H1 (cell line): ENCODE measurements at regions not wholly inside any gene's neighbourhood (a gene's known extent, or its start where the extent isn't known, plus 50 kb on each side); places are given as distances from the start of the nearest gene placed in this dataset.

Experiments
- CHD1 ChIP-seq: IDR thresholded peaks from 2 replicates; pipeline ENCODE4 v1.6.1; 2012; ENCODE audit warnings: low read depth, low read length, improper control_type of control experiment
- CTCF ChIP-seq, 3 experiments: IDR thresholded peaks; 1 replicate in 2 of 3; 2 replicates in 1 of 3; pipeline versions ENCODE4 v1.5.1 to v1.6.1; 2011; ENCODE audit warnings: low read length in 3 of 3, mild to moderate bottlenecking in 3 of 3, inconsistent platforms in 2 of 3, low read depth in 1 of 3, moderate library complexity in 1 of 3; ENCODE audit not compliant: insufficient read depth in 1 of 3; ENCODE audit errors: control extremely low read depth in 1 of 3
- EGR1 ChIP-seq: IDR thresholded peaks from 2 replicates; pipeline ENCODE4 v1.6.1; 2011; ENCODE audit warnings: low read depth, low read length, borderline replicate concordance
- EZH2 ChIP-seq: fragments of 200-600 bp; sonication (generic); IDR thresholded peaks from 2 replicates; pipeline ENCODE4 v1.7.1; 2012; ENCODE audit warnings: low read depth, mild to moderate bottlenecking, moderate library complexity, low read length, inconsistent platforms; ENCODE audit not compliant: severe bottlenecking
- POLR2A ChIP-seq, 2 experiments: IDR thresholded peaks; 1 replicate in 1 of 2; 2 replicates in 1 of 2; pipeline ENCODE4 v1.6.1; 2011; ENCODE audit warnings: low read depth in 2 of 2, low read length in 2 of 2, mild to moderate bottlenecking in 2 of 2; ENCODE audit errors: control extremely low read depth in 1 of 2
- RFX5 ChIP-seq: IDR thresholded peaks from 2 replicates; pipeline ENCODE4 v1.6.1; 2011; ENCODE audit warnings: low read depth, low read length, improper control_type of control experiment, borderline replicate concordance
- RXRA ChIP-seq: IDR thresholded peaks from 2 replicates; pipeline ENCODE4 v1.6.1; 2011; ENCODE audit warnings: low read depth, mild to moderate bottlenecking, low read length, moderate library complexity; ENCODE audit not compliant: insufficient read depth
- ZNF274 ChIP-seq: IDR thresholded peaks from 2 replicates; pipeline ENCODE4 v1.7.0; 2012; ENCODE audit warnings: low read length, borderline replicate concordance; ENCODE audit errors: extremely low read depth
- TF ChIP-seq, protein P1 (sequence below): IDR thresholded peaks from 2 replicates; pipeline ENCODE4 v1.6.1; 2012; ENCODE audit warnings: inconsistent platforms

- TF ChIP-seq ZNF274 (no peak), RFX5 (no peak), RXRA (no peak), EGR1 (no peak), CTCF (IDR thresholded peaks at IDR 0.05; ENCODE audit: control extremely low read depth in 1 of 3, insufficient read depth in 1 of 3, low read depth in 1 of 3, low read length in 3 of 3) (no peak), CHD1 (no peak), EZH2 (no peak), POLR2A (IDR thresholded peaks at IDR 0.05; ENCODE audit: control extremely low read depth in 1 of 2, low read depth in 2 of 2, low read length in 2 of 2) (no peak)
- TF ChIP-seq, protein P1, sequence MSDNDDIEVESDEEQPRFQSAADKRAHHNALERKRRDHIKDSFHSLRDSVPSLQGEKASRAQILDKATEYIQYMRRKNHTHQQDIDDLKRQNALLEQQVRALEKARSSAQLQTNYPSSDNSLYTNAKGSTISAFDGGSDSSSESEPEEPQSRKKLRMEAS = no peak
These were observed 68.8 kb downstream of the RMI2 start for GRCh38 chr16:11413907-11414595.
